HL-60 (cell line): ENCODE measurements at regions not wholly inside any gene's neighbourhood (a gene's known extent, or its start where the extent isn't known, plus 50 kb on each side); places are given as distances from the start of the nearest gene placed in this dataset.

Experiments
- DNase-seq, 2 experiments: peaks; one replicate each; pipeline ENCODE4 v3.0.0-alpha.2; 2010 to 2020; ENCODE audit warnings: low read depth in 1 of 2, low spot score in 1 of 2
- H3K27ac ChIP-seq: fragments of 250-450 bp; sonication (Bioruptor Pico); replicated peaks from 2 replicates; pipeline ENCODE4 v1.5.1; 2020; ENCODE audit warnings: mild to moderate bottlenecking, moderate library complexity
- H3K27me3 ChIP-seq: fragments of 250-450 bp; sonication (Bioruptor Pico); 2 replicates; pipeline ENCODE4 v1.5.1; 2021; ENCODE audit warnings: mild to moderate bottlenecking, moderate library complexity; ENCODE audit not compliant: insufficient read depth, poor library complexity, severe bottlenecking
- H3K4me3 ChIP-seq: replicated peaks from 2 replicates; pipeline ENCODE4 v1.5.1; 2011; ENCODE audit warnings: mild to moderate bottlenecking, control low read depth, low read length; ENCODE audit not compliant: insufficient read depth
- CTCF ChIP-seq: IDR thresholded peaks from one replicate; pipeline ENCODE4 v1.5.1; 2011; ENCODE audit warnings: low read length, control low read depth, inconsistent platforms; ENCODE audit not compliant: insufficient read depth
- GABPA ChIP-seq: IDR thresholded peaks from 2 replicates; pipeline ENCODE4 v1.6.1; 2012; ENCODE audit warnings: low read depth
- POLR2AphosphoS5 ChIP-seq: IDR thresholded peaks from 2 replicates; pipeline ENCODE4 v1.6.1; 2012; ENCODE audit warnings: low read depth
- SPI1 ChIP-seq: IDR thresholded peaks from 2 replicates; pipeline ENCODE4 v1.6.1; 2012; ENCODE audit warnings: low read depth, mild to moderate bottlenecking, borderline replicate concordance
- TF ChIP-seq, protein P1 (sequence below): IDR thresholded peaks from 2 replicates; pipeline ENCODE4 v1.6.1; 2012; ENCODE audit warnings: low read depth; ENCODE audit not compliant: insufficient replicate concordance

DNA sequence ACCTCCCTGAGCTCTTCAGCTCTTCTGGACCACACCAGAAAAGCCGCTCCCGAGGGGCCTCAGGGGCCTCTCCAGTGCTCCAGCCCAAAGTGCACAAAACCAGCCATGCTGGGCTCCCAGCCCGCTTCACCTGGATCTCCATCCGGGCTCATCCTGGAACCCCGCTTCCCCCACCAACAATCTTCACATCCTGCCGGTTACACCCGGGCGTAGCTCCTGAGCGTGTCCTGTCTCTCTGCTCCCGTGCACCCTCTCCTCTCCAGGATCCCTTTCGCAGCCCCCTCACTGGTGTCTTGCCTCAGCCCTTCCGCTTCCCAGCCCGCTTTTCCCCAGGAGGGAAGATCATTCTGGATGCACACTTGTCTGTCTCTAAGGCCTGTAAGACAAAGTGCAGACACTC is 123.7 kb upstream of the GLI2 start:
- Histone ChIP-seq H3K27ac (no peak overlapping the region), H3K27me3 (no peaks in the 10 kb centered on the region), H3K4me3 (no peak overlapping the region)
- no peak for DNase-seq
- TF ChIP-seq, protein P1, sequence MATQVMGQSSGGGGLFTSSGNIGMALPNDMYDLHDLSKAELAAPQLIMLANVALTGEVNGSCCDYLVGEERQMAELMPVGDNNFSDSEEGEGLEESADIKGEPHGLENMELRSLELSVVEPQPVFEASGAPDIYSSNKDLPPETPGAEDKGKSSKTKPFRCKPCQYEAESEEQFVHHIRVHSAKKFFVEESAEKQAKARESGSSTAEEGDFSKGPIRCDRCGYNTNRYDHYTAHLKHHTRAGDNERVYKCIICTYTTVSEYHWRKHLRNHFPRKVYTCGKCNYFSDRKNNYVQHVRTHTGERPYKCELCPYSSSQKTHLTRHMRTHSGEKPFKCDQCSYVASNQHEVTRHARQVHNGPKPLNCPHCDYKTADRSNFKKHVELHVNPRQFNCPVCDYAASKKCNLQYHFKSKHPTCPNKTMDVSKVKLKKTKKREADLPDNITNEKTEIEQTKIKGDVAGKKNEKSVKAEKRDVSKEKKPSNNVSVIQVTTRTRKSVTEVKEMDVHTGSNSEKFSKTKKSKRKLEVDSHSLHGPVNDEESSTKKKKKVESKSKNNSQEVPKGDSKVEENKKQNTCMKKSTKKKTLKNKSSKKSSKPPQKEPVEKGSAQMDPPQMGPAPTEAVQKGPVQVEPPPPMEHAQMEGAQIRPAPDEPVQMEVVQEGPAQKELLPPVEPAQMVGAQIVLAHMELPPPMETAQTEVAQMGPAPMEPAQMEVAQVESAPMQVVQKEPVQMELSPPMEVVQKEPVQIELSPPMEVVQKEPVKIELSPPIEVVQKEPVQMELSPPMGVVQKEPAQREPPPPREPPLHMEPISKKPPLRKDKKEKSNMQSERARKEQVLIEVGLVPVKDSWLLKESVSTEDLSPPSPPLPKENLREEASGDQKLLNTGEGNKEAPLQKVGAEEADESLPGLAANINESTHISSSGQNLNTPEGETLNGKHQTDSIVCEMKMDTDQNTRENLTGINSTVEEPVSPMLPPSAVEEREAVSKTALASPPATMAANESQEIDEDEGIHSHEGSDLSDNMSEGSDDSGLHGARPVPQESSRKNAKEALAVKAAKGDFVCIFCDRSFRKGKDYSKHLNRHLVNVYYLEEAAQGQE, result no peak

DNA sequence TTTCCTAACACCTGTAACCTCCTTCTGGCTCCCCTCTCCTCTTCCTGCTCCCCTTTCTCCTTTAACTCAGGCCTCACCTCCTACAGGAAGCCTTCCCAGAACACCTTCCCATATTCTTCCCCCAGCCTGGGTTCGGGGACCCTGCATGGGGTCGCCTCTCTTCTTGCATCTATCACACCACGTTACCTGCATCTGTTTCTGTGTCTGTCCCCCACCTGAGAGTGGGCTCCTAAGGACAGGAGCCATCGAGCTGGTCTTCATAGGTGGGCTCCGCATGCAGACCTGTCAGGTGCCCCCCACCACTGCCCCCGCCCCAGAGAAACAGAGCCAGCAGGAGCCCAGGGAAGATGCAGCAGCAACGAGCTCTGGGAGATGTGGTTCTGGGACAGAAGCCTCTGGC is 123.2 kb upstream of the GLI2 start:
- H3K27ac ChIP-seq, result no peak overlapping the region
- no peaks in the 10 kb centered on the region for H3K27me3 ChIP-seq
- TF ChIP-seq, protein P1, result no peak
- TF ChIP-seq POLR2AphosphoS5, result no peak
- no peak for TF ChIP-seq SPI1
- TF ChIP-seq GABPA, result no peak
- no peak for TF ChIP-seq CTCF
- DNase-seq, result no peak
- H3K4me3 ChIP-seq, result no peak overlapping the region

DNA sequence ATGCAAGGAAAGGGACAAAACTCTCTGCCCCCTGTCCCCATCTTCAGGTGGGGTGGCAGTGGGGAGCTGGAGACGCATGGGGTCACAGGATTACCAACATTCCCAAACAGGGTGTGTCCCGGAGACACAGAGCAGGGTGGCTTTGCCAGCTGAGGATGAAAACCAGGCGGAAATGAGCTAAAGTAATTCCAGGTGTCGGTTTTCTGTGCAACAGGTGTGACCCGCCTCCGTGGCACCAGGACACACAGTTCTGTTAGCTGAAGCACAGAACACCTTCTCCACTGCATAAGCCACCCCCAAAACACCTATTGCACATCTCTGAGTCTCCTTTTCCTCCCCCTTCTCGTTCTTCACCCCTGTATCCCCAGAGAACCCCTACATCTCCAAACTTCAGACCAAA is 122.7 kb upstream of the GLI2 start:
- H3K27ac ChIP-seq, result no peak overlapping the region
- no peak for DNase-seq
- H3K4me3 ChIP-seq, result no peak overlapping the region
- TF ChIP-seq SPI1 (no peak), CTCF (no peak), GABPA (no peak), POLR2AphosphoS5 (no peak)
- TF ChIP-seq, protein P1, result no peak
- no peaks in the 10 kb centered on the region for H3K27me3 ChIP-seq
